Esophagus muscularis mucosa (tissue), 4 donors: ENCODE measurements at regions not wholly inside any gene's neighbourhood (a gene's known extent, or its start where the extent isn't known, plus 50 kb on each side); places are given as distances from the start of the nearest gene placed in this dataset.

ENCODE experiments used
- CTCF ChIP-seq, 3 experiments: fragments of 200-600 bp in 2 of 3; fragments of 450-650 bp in 1 of 3; sonication (generic) in 2 of 3; IDR thresholded peaks; one replicate each; pipeline ENCODE4 v1.5.1; 2017 to 2019; ENCODE audit warnings: antibody characterized with exemption in 3 of 3, mild to moderate bottlenecking in 2 of 3, moderate library complexity in 1 of 3
- EP300 ChIP-seq: sonication (generic); formaldehyde crosslinking; IDR thresholded peaks from one replicate; pipeline ENCODE4 v1.6.1; 2017; ENCODE audit warnings: antibody characterized with exemption
- POLR2A ChIP-seq: fragments of 450-650 bp; IDR thresholded peaks from one replicate; pipeline ENCODE4 v1.6.1; 2017; ENCODE audit warnings: antibody characterized with exemption, moderate library complexity, mild to moderate bottlenecking, low read depth
- POLR2AphosphoS5 ChIP-seq, 2 donors: sonication (generic); formaldehyde crosslinking; IDR thresholded peaks; one replicate each; pipeline ENCODE4 v1.6.1; 2017; ENCODE audit warnings: antibody characterized with exemption in 2 of 2

GRCh38 chr1:228850141-228851100, 115.1 kb downstream of the RHOU start:
- no peak for TF ChIP-seq CTCF (IDR thresholded peaks at IDR 0.05)
- TF ChIP-seq POLR2AphosphoS5 (IDR thresholded peaks at IDR 0.05) = no peak
- TF ChIP-seq POLR2A = no peak
- TF ChIP-seq EP300 = no peak
